ENCODE measurements at regions not wholly inside any gene's neighbourhood (a gene's known extent, or its start where the extent isn't known, plus 50 kb on each side); places are given as distances from the start of the nearest gene placed in this dataset.

DNA sequence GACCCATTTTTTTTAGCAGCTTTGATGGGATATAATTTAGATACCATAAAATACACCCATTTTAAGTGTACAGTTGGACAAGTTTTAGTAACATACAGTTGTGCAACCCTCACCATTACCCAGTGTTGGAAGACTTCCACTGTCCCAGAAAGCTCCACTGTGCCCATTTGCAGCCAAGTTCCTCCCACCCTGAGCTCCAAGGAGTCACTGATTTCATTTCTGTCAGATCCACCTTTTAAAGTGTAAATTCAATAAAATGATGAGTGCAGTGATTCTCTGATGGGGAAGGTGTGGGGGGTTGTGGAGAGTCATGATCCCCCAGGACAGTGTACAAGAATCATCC, 93.2 kb upstream of the IGF1R start:
- DNase-seq (ENCODE audit: low spot score), result no peak

GRCh38 chr15:98556321-98556720, 92.0 kb upstream of the IGF1R start:
- no peak for DNase-seq (ENCODE audit: low spot score)

DNA sequence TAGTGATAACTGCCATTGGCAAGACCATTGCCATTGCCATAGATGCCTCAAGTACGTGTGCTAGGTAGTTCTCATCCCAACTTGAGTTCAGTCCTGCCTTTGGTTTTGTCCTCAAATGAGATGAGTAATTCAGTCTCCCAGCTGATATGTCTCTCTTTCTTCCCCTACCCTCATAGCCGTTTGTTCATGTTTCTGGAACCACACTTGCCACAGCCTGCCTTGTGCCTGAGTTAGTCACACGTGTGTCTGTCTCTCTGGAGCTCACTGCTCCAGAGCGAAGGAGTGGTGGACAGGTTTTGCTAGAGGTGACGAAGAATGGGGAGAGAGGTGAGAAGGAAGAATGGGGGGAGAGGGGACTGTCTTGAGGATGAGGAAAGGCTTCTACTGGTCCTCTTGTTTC, 88.0 kb upstream of the IGF1R start:
- DNase-seq (ENCODE audit: low spot score), result no peak

GRCh38 chr15:98561169-98561941, 87.0 kb upstream of the IGF1R start:
- no peak for DNase-seq (ENCODE audit: low spot score)

DNA sequence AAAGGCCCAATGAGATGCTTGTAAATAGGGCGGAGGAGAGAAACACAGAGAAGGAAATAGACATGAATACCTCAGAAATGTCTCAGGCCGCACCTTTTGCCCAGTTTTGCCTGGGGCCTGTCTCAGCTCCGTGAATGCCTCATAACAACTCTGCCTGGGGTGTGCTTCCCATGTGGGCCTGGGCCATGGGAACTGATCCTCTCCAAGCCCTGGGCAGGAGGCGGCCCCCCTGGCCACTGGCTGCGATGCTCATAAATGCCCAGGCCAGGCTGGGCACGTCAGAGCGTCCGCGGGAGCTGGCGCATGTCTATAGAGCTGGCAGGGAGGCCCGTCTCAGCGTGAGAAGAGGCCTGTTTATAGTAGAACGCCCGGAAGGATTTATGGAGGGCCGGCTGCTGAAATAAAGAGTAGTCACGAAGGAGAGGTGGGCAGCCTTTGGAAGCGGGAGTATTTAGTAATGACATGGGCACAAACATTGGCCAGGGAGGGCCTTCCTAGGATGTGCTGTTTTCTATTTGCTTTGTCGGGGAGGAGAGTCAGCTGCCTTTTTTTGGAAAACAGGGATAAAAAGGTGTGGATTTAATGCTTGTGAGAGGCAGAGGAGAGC, 85.9 kb upstream of the IGF1R start:
- no peak for DNase-seq (ENCODE audit: low spot score)

GRCh38 chr15:98565566-98565965, 82.8 kb upstream of the IGF1R start:
- no peak for DNase-seq (ENCODE audit: low spot score)

DNA sequence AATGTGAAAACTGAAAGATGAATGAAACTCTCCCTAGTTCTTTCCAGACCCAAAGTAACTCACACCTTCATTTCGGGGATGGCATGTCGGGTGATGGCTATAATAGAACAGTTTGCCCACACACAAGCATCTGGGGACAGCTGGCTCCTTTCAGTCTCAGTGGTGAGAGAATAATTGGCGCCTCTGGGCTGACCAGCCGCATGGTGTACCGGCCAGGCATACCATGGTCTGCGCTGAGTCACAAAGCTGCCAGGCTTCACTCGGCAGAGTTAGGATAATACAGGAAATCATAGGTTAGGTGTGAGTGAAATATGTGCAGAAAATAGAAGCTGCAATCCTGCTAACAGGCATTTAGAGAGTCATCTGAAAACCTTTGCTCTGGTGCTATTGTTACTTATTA, 80.4 kb upstream of the IGF1R start:
- DNase-seq (ENCODE audit: low spot score), result no peak

- DNase-seq (ENCODE audit: low spot score), result no peak
Observed at GRCh38 chr15:98568382-98569017, 79.8 kb upstream of the IGF1R start.

DNA sequence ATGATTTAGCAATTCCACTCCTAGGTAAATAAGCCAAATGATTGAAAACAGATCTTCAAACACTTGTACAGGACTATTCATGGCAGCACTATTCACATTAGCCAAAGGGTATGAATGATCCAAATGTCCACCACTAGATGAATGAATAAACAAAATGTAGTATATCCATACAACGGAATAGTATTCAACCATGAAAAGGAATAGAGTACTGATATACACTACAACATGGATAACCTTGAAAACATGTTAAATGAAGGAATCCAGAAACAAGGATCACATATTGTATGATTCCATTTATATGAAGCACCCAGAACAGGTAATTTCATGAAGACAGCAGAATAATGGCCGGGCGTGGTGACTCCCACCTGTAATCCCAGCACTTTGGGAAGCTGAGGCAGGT, 78.2 kb upstream of the IGF1R start:
- DNase-seq (ENCODE audit: low spot score), result no peak

GRCh38 chr15:98580572-98580971, 67.8 kb upstream of the IGF1R start:
- DNase-seq (ENCODE audit: low spot score), result no peak

- no peak for DNase-seq (ENCODE audit: low spot score)
Observed at GRCh38 chr15:98581715-98582114, 66.6 kb upstream of the IGF1R start.

DNA sequence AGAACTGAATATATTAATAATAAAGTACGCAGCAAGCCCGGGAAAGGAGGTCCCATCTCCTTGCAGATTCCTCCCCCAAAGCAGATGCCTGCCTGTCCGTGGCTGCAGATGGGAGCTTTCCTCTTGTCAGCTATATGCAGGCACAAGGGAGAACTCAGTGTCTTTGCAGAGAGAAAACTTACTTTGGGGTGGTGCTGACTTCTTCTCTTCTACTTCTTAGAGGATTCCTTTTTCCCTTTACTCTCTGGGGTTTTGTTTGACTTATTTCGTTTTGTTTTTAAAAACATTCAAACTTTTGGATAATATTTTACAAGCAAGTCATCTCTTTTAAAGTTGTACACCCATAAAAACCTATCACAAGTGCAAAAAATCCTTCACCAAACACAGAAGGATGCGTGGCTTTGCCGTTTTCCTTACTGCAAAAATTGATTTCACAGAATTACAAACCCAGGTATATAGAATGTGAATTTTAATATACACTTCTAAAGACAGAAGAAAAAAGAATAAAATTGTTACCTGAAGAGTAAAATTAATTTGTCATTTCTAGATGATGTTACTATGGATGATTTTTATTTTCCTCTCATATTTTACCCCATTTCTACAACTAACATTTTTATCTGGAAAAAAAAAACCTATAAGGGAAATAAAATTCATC, 65.3 kb upstream of the IGF1R start:
- no peak for DNase-seq (ENCODE audit: low spot score)

DNA sequence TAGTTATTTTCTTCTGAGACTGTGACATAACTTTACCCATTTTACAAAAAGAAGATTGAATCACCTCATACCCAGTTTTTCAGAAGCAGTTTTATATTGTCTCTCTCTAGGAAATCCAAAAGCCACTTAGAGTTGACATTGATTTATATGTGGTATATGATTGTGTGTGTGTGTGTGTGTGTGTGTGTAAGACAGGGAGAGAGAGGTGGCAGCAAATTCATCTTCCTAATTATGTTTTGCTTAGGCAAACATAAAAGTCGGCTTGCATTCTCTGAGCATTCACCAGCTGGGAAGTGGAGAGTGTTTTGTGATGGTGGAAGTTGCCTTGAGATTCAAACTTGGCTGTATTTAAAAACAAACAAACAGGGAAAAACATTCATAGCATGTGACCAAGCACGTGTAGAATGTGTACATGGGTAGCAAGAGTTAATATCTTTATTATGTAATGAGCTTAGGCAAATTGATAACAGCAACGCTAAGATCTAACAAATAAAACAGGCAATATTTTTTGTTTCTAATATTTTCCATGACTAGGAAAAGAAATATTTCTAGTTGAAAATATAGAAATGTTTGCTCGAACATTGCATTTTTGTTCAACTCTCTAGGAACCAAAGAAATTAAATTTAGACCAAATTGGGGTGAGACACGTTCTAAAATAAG, 64.4 kb upstream of the IGF1R start:
- no peak for DNase-seq (ENCODE audit: low spot score)

- DNase-seq (ENCODE audit: low spot score), result no peak
Observed at GRCh38 chr15:98586066-98586465, 62.3 kb upstream of the IGF1R start.

- no peak for DNase-seq (ENCODE audit: low spot score)
Observed at GRCh38 chr15:98592136-98592535, 56.2 kb upstream of the IGF1R start.

DNA sequence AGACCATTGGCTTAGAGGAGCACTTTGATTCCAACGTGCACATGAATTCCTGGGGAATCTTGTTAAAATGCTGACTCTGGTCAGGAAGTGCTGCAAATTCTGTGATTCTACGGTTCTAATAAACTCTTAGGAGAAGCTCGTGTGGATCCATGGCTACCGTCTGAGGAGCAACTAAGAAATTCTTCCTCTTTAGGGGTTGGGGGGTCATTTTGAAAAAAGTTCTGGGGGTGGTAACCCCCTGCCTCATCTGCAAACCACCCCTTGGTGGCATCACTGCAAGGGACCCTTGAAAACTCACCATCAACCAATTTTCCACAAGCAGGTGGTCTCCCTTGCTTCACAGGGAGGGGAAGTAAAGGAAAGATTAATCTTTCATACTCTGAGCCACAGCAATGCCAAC, 52.2 kb upstream of the IGF1R start:
- no peak for DNase-seq (ENCODE audit: low spot score)

DNA sequence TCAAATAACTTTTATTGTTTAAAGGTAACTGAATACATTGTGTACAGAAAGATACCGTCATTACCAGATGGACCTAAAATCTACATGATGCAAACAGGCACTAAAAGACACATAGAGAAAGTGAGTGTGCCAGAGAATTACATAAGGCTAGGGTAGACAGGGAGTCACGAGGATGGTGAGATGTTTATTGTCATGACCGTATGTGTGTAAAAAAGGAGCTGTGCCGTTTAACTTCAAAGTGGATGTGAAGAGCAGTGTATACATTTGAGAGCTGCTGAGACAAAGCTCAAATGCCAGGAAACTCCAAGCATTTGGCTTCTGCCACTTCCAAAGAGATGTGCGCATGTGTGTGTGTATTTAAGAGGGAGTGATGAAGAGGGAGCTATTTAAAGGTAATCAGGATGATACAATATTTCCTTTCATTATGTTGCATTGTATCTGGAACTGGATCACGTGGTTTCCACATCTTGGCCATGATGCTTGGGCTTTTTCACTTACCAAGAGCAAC, 51.4 kb upstream of the IGF1R start:
- DNase-seq (ENCODE audit: low spot score), result no peak

- no peak for DNase-seq (ENCODE audit: low spot score)
Observed at GRCh38 chr15:98597666-98598065, 50.7 kb upstream of the IGF1R start.
